ENCODE measurements at regions not wholly inside any gene's neighbourhood (a gene's known extent, or its start where the extent isn't known, plus 50 kb on each side); places are given as distances from the start of the nearest gene placed in this dataset.

GRCh38 chr11:92439133-92439532 lies 214.5 kb downstream of the FAT3 start:
- TF ChIP-seq EP300 (IDR thresholded peaks at IDR 0.05): no peak
- TF ChIP-seq, protein P1, sequence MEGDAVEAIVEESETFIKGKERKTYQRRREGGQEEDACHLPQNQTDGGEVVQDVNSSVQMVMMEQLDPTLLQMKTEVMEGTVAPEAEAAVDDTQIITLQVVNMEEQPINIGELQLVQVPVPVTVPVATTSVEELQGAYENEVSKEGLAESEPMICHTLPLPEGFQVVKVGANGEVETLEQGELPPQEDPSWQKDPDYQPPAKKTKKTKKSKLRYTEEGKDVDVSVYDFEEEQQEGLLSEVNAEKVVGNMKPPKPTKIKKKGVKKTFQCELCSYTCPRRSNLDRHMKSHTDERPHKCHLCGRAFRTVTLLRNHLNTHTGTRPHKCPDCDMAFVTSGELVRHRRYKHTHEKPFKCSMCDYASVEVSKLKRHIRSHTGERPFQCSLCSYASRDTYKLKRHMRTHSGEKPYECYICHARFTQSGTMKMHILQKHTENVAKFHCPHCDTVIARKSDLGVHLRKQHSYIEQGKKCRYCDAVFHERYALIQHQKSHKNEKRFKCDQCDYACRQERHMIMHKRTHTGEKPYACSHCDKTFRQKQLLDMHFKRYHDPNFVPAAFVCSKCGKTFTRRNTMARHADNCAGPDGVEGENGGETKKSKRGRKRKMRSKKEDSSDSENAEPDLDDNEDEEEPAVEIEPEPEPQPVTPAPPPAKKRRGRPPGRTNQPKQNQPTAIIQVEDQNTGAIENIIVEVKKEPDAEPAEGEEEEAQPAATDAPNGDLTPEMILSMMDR (IDR thresholded peaks at IDR 0.05): no peak
- TF ChIP-seq POLR2A (IDR thresholded peaks at IDR 0.05): no peak
